Kidney (tissue), 13 donors: ENCODE measurements at regions not wholly inside any gene's neighbourhood (a gene's known extent, or its start where the extent isn't known, plus 50 kb on each side); places are given as distances from the start of the nearest gene placed in this dataset.

Experiments
- DNase-seq, 5 donors: peaks; one replicate each; pipeline ENCODE4 v3.0.0-alpha.2; 2013 to 2020
- FAIRE-seq: peaks from 2 replicates; lab custom pipeline; 2012; peaks lifted over from hg19 to GRCh38; lab: Jason Lieb, UNC
- H3K27ac ChIP-seq, 2 donors: one replicate each; pipeline ENCODE4 v1.7.0; 2013; ENCODE audit warnings: low read depth in 2 of 2, low read length in 2 of 2, inconsistent platforms in 1 of 2
- H3K27me3 ChIP-seq: one replicate; pipeline ENCODE4 v1.7.1; 2013; ENCODE audit warnings: low read length, inconsistent platforms; ENCODE audit not compliant: control insufficient read depth, insufficient read depth
- H3K36me3 ChIP-seq, 3 donors: one replicate each; pipeline versions ENCODE4 v1.7.0 to v1.7.1; 2013; ENCODE audit warnings: low read length in 3 of 3, control low read depth in 1 of 3, inconsistent platforms in 1 of 3; ENCODE audit not compliant: insufficient read depth in 3 of 3, control insufficient read depth in 2 of 3
- H3K4me1 ChIP-seq, 3 donors: one replicate each; pipeline versions ENCODE4 v1.7.0 to v1.7.1; 2013; ENCODE audit warnings: low read length in 3 of 3, inconsistent platforms in 1 of 3, low read depth in 1 of 3; ENCODE audit not compliant: control insufficient read depth in 2 of 3, insufficient read depth in 2 of 3
- H3K4me3 ChIP-seq, 3 donors: one replicate each; pipeline versions ENCODE4 v1.7.0 to v1.8.1; 2013; ENCODE audit warnings: low read length in 3 of 3, control low read depth in 1 of 3, inconsistent platforms in 1 of 3
- H3K9ac ChIP-seq, 3 donors: one replicate each; pipeline versions ENCODE4 v1.7.0 to v1.7.1; 2013; ENCODE audit warnings: low read length in 3 of 3, control low read depth in 1 of 3, inconsistent platforms in 1 of 3
- H3K9me3 ChIP-seq, 3 donors: one replicate each; pipeline versions ENCODE4 v1.7.0 to v1.7.1; 2013; ENCODE audit warnings: low read length in 3 of 3, control low read depth in 1 of 3, inconsistent platforms in 1 of 3; ENCODE audit not compliant: control insufficient read depth in 2 of 3, insufficient read depth in 1 of 3
- intact Hi-C: fragments of 100-400 bp; cut with DNase I; formaldehyde crosslinking; loops from one replicate; pipeline ENCODE4 v1.11.1; 2022
- TF ChIP-seq, protein P1 (sequence below): IDR thresholded peaks from 3 replicates; pipeline ENCODE4 v1.5.1; 2012; ENCODE audit warnings: mild to moderate bottlenecking, moderate library complexity, borderline replicate concordance; ENCODE audit not compliant: insufficient read depth; ENCODE audit errors: extremely low read depth
- donor health status: control.
- donor health status: control.
- donor health status: control.
- donor health status: control.
- donor health status: control.
- donor health status: DM: yes; HTN: yes; CAD: no.
- donor health status: Normal renal cell carcinoma (clear cell type).

DNA sequence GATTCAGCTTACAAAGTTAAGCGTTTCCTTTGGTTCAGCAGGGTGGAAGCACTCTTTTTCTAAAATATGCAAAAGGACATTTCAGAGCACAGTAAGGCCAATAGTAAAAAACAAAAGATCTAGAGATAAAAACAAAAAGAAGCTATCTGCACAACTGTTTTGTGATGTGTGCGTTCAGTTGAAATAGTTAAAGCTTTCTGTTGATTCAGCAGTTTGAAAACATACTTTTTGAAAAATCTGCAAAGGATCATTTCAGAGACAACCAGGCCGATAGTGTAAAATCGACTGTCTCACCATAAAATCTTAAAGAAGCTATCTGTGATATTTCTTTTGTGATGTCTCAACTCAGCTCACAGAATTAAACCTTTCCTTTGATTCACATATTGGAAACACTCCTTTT, 300.0 kb upstream of the ALG10B start:
- TF ChIP-seq, protein P1, sequence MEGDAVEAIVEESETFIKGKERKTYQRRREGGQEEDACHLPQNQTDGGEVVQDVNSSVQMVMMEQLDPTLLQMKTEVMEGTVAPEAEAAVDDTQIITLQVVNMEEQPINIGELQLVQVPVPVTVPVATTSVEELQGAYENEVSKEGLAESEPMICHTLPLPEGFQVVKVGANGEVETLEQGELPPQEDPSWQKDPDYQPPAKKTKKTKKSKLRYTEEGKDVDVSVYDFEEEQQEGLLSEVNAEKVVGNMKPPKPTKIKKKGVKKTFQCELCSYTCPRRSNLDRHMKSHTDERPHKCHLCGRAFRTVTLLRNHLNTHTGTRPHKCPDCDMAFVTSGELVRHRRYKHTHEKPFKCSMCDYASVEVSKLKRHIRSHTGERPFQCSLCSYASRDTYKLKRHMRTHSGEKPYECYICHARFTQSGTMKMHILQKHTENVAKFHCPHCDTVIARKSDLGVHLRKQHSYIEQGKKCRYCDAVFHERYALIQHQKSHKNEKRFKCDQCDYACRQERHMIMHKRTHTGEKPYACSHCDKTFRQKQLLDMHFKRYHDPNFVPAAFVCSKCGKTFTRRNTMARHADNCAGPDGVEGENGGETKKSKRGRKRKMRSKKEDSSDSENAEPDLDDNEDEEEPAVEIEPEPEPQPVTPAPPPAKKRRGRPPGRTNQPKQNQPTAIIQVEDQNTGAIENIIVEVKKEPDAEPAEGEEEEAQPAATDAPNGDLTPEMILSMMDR = no peak
- FAIRE-seq (no peak), DNase-seq (no peak)
- Histone ChIP-seq H3K4me1 (no peaks in the 10 kb centered on the region), H3K9ac (no peak overlapping the region), H3K9me3 (peaks cover 0 to 48% (median 5%) of the 10 kb centered on the region in 3 donors), H3K27me3 (no peaks in the 10 kb centered on the region), H3K4me3 (no peak overlapping the region), H3K36me3 (no peaks in the 10 kb centered on the region), H3K27ac (no peak overlapping the region)
- intact Hi-C loops = no loop called here

DNA sequence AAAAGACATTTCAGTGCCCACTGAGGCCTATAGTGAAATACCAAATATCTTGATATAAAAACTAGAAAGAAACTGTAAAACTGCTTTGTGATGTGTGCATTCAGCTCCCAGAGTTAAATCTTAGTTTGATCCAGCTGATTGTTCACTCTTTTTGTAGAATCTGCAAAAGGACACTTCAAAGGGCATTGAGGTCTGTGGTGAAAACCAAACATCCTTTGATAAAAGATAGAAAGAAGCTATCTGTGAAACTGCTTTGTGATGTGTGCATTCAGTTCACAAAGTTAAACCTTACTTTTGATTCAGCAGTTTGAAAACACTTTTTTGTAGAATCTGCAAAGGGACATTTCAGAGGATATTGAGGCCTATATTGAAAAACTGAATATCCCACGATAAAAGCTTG, 290.7 kb upstream of the ALG10B start:
- intact Hi-C loops = no loop called here
- FAIRE-seq = no peak

DNA sequence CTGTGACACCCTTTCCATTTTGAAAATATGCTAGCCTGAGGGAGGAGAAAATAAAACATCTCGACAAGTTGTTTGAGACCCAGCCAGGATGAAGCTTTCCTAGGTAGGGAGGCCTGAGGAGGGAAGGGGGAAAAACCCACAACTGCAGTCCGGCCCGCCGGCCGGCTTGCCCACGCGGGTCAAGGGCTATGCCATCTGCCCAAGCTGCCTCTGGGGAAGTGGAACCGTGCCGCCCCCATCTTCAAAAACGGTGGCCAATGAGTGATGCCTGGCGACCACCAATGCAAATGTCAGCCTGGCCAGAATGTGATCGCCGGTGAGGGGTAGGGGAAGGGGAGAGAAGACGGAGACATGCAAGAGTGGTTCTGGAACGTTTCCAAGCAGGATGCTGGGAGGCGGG, 263.5 kb upstream of the ALG10B start:
- intact Hi-C loops = no loop called here
- FAIRE-seq = no peak
- no peak for DNase-seq
- H3K4me1 ChIP-seq = no peaks in the 10 kb centered on the region
- no peaks in the 10 kb centered on the region for H3K36me3 ChIP-seq
- no peaks in the 10 kb centered on the region for H3K9me3 ChIP-seq
- H3K4me3 ChIP-seq = no peak overlapping the region
- no peak overlapping the region for H3K27ac ChIP-seq
- H3K27me3 ChIP-seq = no peaks in the 10 kb centered on the region
- no peak overlapping the region for H3K9ac ChIP-seq
- TF ChIP-seq, protein P1 = no peak

More for the DNA sequence above, 290.7 kb upstream of the ALG10B start:
- Histone ChIP-seq H3K9ac (no peak overlapping the region), H3K27ac (no peak overlapping the region), H3K9me3 (peaks cover 0 to 31% (median 0%) of the 10 kb centered on the region in 3 donors), H3K4me1 (no peaks in the 10 kb centered on the region), H3K4me3 (no peak overlapping the region), H3K36me3 (no peaks in the 10 kb centered on the region), H3K27me3 (no peaks in the 10 kb centered on the region)
- no peak for DNase-seq
- TF ChIP-seq, protein P1 = no peak
